ENCODE measurements at regions not wholly inside any gene's neighbourhood (a gene's known extent, or its start where the extent isn't known, plus 50 kb on each side); places are given as distances from the start of the nearest gene placed in this dataset.
"Not testable (repeated sequence)": the region's sequence is repeated elsewhere in the genome, so short reads cannot be mapped to it uniquely, and the experiment has no call there.

- H3K4me3 ChIP-seq: no peak overlapping the region
- TF ChIP-seq POLR2AphosphoS5 (IDR thresholded peaks at IDR 0.05; ENCODE audit: insufficient read depth in 1 of 2, low read depth in 1 of 2) (no peak), CTCF (IDR thresholded peaks at IDR 0.05) (no peak), POLR2A (IDR thresholded peaks at IDR 0.05) (no peak)
- H3K4me1 ChIP-seq: no peaks in the 10 kb centered on the region
- H3K9me3 ChIP-seq: no peaks in the 10 kb centered on the region
- H3K27me3 ChIP-seq: no peaks in the 10 kb centered on the region
- H3K36me3 ChIP-seq: no peaks in the 10 kb centered on the region
- intact Hi-C loops (cut with DNase I): no loop called here
- H3K27ac ChIP-seq: no peak overlapping the region
- peak in 1 of 2 donors; percentile 27 for DNase-seq (ENCODE audit: extremely low spot score in 2 of 2)
Observed at GRCh38 chr14:76699939-76700590, 61.2 kb upstream of the VASH1 start.

GRCh38 chr14:76701436-76701835 lies 59.8 kb upstream of the VASH1 start:
- no peak overlapping the region for H3K4me3 ChIP-seq
- DNase-seq (ENCODE audit: extremely low spot score in 2 of 2): peak in 1 of 2 donors; percentile 74
- TF ChIP-seq POLR2A (IDR thresholded peaks at IDR 0.05): no peak
- no peak for TF ChIP-seq POLR2AphosphoS5 (IDR thresholded peaks at IDR 0.05; ENCODE audit: insufficient read depth in 1 of 2, low read depth in 1 of 2)
- no peak for TF ChIP-seq CTCF (IDR thresholded peaks at IDR 0.05)
- no peaks in the 10 kb centered on the region for H3K9me3 ChIP-seq
- H3K36me3 ChIP-seq: no peaks in the 10 kb centered on the region
- H3K27me3 ChIP-seq: no peaks in the 10 kb centered on the region
- intact Hi-C loops (cut with DNase I): no loop called here
- no peaks in the 10 kb centered on the region for H3K4me1 ChIP-seq
- no peak overlapping the region for H3K27ac ChIP-seq

GRCh38 chr14:76701981-76702380 lies 59.3 kb upstream of the VASH1 start:
- intact Hi-C loops (cut with DNase I): no loop called here
- no peaks in the 10 kb centered on the region for H3K27me3 ChIP-seq
- no peak overlapping the region for H3K27ac ChIP-seq
- DNase-seq (ENCODE audit: extremely low spot score in 2 of 2): peak in 1 of 2 donors; percentile 56
- H3K4me3 ChIP-seq: no peak overlapping the region
- no peaks in the 10 kb centered on the region for H3K36me3 ChIP-seq
- H3K9me3 ChIP-seq: no peaks in the 10 kb centered on the region
- H3K4me1 ChIP-seq: no peaks in the 10 kb centered on the region
- no peak for TF ChIP-seq CTCF (IDR thresholded peaks at IDR 0.05)
- no peak for TF ChIP-seq POLR2A (IDR thresholded peaks at IDR 0.05)
- TF ChIP-seq POLR2AphosphoS5 (IDR thresholded peaks at IDR 0.05; ENCODE audit: insufficient read depth in 1 of 2, low read depth in 1 of 2): no peak

GRCh38 chr14:76705214-76705613 lies 56.1 kb upstream of the VASH1 start:
- no peaks in the 10 kb centered on the region for H3K4me1 ChIP-seq
- H3K27me3 ChIP-seq: no peaks in the 10 kb centered on the region
- TF ChIP-seq POLR2AphosphoS5 (IDR thresholded peaks at IDR 0.05; ENCODE audit: insufficient read depth in 1 of 2, low read depth in 1 of 2) (no peak), CTCF (IDR thresholded peaks at IDR 0.05) (no peak), POLR2A (IDR thresholded peaks at IDR 0.05) (no peak)
- H3K27ac ChIP-seq: no peak overlapping the region
- H3K9me3 ChIP-seq: no peaks in the 10 kb centered on the region
- H3K36me3 ChIP-seq: no peaks in the 10 kb centered on the region
- H3K4me3 ChIP-seq: no peak overlapping the region
- intact Hi-C loops (cut with DNase I): no loop called here
- DNase-seq (ENCODE audit: extremely low spot score in 2 of 2): peak in 1 of 2 donors; percentile 34

- peak in 1 of 2 donors; percentile 1 for DNase-seq (ENCODE audit: extremely low spot score in 2 of 2)
- intact Hi-C loops (cut with DNase I); H3K4me3 ChIP-seq; H3K27ac ChIP-seq; H3K4me1 ChIP-seq; H3K27me3 ChIP-seq; H3K9me3 ChIP-seq; H3K36me3 ChIP-seq: not testable (repeated sequence)
Observed at GRCh38 chr14:76706207-76706606, 55.1 kb upstream of the VASH1 start.

Data from vagina (tissue), 2 donors.